T47D (cell line): ENCODE measurements at regions not wholly inside any gene's neighbourhood (a gene's known extent, or its start where the extent isn't known, plus 50 kb on each side); places are given as distances from the start of the nearest gene placed in this dataset.
"Not testable (repeated sequence)": the region's sequence is repeated elsewhere in the genome, so short reads cannot be mapped to it uniquely, and the experiment has no call there.

Source experiments
- DNase-seq, 2 experiments: peaks; one replicate each; pipeline versions ENCODE4 v3.0.0 to v3.0.0-alpha.2; 2011 to 2012; ENCODE audit warnings: low read depth in 1 of 2, low spot score in 1 of 2
- JUND ChIP-seq: IDR thresholded peaks from 2 replicates; pipeline ENCODE4 v1.6.1; 2012; ENCODE audit warnings: low read depth
- in situ Hi-C: cut with HindIII; loops from 2 replicates; pipeline ENCODE4 v1.10.0; 2016; ENCODE audit warnings: low sequenced_read_pairs, low pct_unique_long_range_greater_than_20kb

DNA sequence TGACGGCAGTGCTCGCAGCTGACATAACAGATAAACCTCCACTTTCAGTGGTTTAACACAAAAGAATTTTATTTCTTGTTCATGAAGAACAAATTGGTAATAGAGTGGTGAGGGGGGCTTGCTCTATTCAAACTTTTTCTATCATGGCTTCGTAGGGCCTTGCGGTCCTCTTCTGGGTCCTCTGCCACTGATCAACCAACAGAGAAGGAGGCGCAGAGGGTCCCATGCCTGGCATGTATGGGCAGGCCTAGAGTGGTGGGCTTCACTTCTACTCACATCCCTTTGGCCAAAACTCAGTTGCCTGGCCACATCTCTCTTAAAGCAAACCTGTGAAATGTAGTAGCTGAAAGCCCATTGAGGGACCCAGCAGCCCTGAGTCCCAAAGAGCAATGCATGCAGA is 460.5 kb downstream of the SIPA1L2 start:
- DNase-seq = no peak
- no peak for TF ChIP-seq JUND
- in situ Hi-C loops = no loop called here

DNA sequence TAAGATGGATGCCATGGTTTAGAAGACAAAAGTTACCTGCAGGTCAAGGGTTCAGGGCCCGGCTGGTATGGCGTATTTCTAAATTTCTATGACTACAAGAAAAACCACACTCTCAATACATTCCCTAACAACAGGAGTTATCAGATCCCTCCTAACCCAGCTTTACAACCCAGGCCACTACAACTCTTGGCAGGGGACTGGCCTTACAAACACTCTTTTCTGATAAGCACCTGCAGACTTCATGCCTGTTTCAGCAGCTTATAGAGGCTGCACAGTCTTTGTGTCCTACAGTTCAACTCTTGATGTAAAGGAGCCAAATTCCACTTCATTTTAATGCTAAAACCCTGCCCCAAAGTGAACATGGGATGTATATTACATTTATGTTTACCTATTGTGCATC is 461.4 kb downstream of the SIPA1L2 start:
- in situ Hi-C loops = no loop called here
- DNase-seq = no peak
- no peak for TF ChIP-seq JUND

DNA sequence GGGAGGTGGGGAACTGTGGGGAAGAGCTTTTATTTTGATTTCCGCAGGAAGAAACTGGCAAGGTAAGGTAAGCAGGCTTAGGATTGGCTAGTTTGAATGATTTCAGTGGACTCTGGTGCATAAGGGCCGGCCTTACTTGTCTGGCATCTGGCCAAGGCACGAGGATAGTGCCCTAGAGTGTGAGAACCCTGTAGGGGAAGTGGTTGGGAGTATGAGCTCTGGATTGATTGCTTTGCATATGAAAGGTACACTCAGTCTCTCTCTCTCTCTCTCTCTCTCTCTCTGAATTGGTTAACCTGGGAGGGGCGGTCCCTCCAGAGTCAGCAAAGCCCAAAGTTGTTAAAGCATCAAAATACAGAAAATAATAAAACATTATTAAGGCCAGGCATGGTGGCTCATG is 463.0 kb downstream of the SIPA1L2 start:
- DNase-seq = peak in 1 of 2 experiments; percentile 30
- no peak for TF ChIP-seq JUND
- in situ Hi-C loops = no loop called here

DNA sequence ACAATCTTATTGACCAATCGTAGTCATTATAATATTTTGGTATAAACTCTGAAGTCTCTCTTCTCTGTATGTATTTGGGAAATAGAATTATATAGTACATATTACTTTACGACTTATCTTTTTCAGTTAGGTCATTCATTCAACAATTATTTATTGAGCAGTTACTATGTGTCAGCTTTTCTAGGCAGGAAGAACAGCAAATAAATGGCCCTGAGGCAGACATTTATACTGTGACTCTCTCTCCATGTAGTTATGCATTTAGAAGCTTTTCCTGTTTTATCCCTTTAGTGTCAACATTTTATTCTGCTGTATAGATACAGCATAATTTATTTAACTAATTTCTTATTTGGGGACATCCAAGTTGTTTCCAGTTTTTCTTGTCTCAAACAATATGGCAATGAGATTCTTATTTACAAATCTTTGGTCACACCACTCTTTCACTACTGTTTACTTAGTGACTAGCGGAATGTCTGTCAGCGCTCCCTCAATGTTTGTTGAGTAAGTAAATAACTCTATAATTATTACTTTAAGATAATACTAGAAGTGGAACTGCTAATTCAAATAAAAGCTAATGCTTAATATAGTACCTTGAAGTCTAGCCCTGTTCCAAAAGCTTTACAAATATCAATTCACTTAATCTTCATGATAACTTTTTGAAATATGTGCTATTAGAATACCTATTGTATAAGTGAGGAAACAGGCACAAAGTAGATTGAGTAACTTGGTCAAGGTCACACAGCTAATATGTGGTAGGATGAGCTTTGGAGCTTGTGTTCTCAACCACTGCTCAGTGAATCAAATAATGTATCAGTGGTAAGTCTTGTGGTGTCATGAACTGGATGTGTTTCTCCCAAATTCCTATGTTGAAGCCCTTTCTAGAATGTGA is 465.6 kb downstream of the SIPA1L2 start:
- TF ChIP-seq JUND = peak; percentile 46; the same call in 1 of the 2 replicates
- in situ Hi-C loops = no loop called here
- peak in 1 of 2 experiments; percentile 69 for DNase-seq

DNA sequence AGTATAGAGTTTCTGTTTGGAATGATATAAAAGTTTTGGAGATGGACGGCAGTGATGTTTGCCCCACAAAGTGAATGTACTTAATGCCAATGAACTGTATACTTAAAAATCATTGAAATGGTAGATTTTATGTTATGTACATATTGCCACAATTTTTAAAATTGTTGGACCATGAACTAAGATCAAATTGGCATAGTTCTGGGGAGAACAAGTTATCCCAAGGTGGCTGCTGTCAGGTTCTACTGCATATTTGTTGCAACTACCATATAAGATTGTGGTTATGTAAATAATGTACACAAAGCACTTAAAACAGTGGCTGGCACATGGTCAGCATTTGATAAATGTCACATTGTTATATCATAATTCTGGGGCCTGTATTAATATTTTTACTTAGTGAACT is 466.4 kb downstream of the SIPA1L2 start:
- TF ChIP-seq JUND = no peak
- in situ Hi-C loops = no loop called here
- DNase-seq = peak in 1 of 2 experiments; percentile 28

DNA sequence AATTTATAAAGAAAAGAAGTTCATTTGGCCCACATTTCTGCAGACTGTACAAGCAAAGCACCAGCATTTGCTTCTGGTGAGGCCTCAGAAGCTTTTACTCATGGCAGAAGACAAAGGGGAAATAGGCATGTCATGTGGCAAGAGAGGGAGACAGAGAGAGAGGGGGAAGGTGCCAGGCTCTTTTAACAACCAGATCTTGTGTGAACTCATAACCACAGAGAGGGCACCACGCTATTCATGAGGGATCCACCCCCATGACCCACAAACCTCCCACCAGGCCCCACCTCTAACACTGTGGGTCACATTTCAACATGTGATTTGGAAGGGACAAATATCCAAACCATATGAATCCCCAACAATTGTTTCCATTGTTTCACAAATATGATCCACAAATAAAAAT is 467.9 kb downstream of the SIPA1L2 start:
- TF ChIP-seq JUND = no peak
- no peak for DNase-seq
- in situ Hi-C loops = no loop called here

DNA sequence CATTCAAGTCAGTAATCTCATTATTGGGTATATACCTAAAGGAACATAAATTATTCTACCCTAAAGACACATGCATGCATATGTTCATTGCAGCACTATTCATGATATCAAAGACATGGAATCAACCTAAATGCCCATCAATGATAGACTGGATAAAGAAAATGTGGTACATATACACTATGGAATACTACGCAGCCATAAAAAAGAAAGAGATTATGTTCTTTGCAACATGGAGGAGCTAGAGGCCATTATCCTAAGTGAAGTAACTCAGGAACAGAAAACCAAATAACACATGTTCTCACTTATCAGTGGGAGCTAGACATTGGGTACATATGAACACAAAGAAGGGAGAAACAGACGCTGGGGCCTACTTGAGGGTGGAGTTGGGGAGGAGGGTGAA is 471.4 kb downstream of the SIPA1L2 start:
- in situ Hi-C loops = not testable (repeated sequence)

DNA sequence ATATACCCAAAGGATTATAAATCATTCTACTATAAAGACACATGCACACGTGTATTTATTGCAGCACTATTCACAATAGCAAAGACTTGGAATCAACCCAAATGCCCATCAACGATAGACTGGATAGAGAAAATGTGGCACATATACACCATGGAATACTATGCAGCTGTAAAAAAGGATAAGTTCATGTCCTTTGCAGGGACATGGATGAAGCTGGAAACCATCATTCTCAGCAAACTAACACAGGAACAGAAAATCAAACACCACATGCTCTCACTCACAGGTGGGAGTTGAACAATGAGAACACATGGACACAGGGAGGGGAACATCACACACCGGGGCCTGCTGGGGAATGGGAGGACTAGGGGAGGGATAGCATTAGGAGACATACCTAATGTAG is 473.9 kb downstream of the SIPA1L2 start:
- DNase-seq, in situ Hi-C loops: not testable (repeated sequence)

More for the DNA sequence above, 471.4 kb downstream of the SIPA1L2 start:
- DNase-seq = not testable (repeated sequence)

DNA sequence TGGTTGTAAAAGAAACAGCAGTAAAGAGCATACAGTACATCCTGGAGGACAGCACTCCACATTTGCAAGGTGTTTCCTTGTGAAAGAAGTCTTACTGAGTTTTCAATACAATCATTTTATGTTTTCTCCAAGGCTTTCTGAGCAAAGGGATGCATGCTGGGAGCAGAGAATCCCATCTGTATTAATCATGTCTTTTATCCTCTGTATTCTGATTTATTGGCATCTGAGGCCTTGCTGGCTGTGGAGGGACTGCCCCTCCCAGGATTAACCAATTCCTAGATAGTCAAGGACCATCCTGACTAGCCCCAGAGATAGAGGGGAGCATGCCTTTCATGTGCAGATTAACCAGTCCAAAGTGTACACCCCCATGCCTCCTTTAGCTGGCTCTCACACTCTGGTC is 476.3 kb downstream of the SIPA1L2 start:
- DNase-seq = no peak
- no peak for TF ChIP-seq JUND
- in situ Hi-C loops = no loop called here

DNA sequence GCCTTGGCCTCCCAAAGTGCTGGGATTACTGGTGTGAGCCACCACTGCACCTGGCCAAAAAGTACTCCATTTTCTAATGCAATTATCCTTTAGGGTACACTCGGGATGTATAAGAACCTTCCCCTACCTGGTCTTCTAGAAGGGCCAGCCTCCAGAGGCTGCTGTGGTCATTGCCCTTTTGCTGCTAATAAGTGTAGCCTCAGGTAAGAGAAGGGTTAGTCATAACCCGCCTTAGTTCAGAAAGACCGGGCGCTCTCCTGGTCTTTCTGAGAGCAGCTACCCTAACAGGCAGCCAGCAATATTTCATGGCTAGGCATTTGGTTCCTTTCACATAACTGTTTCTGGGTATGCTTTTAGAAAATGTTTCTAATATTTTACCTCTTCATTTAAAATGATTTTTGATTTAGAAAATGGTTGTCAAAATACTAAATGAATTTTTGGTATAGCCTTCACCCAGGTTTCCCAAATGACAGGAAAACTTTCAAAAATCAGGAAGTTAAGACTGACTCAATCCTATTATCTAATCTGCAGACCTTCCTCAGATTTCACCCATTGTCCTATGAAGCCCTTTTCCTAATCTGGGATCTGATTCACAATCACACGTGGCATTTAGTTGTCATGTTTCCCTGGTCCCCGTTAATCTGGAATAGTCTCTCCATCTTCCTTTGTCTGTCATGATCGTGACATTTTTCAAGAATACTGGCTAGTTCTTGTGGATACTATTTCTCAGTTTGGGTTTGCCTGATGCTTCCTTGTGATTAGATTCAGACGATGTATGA is 479.0 kb downstream of the SIPA1L2 start:
- DNase-seq = no peak
- in situ Hi-C loops = no loop called here
- no peak for TF ChIP-seq JUND

DNA sequence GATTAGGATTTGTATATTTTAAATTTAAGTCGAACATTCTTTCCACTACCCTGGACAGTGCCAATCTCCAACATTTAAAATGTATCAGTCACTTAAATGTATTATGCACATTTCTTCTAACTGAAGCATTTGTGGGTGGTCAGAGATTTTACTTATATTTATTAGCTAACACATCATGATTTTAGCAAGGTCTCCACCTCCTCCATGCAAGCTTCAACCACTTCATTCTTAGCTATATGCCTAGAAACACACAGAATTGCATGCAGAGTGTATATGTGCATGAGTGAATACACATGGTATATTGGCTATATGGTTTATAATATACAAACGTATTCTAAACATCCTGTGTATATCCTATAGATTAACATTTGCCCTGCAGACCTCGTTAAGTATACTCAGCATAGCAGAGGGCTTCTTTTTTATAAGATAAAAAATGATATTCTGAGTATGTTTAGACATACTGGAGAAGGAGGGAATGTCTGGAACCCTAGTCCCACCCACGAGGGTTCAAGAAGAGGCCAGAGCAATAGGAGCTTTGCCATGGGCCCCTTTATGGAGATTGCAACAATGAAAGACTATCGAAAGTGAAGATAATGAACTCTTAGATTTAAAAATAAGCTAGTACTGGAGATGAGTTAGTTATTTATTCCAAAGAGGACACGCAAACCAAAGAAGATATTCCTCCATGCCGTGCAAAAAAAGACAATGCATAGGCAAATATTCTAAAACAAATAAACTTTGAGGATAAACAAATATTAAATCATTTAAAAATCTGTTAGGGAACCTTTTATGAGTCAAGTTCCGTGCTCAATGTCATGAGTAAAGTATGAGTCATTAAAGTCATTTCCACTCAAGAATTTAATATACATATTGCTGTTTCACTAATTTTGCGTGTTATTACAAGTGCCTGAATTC is 480.4 kb downstream of the SIPA1L2 start:
- TF ChIP-seq JUND = no peak
- DNase-seq = no peak
- in situ Hi-C loops = no loop called here

DNA sequence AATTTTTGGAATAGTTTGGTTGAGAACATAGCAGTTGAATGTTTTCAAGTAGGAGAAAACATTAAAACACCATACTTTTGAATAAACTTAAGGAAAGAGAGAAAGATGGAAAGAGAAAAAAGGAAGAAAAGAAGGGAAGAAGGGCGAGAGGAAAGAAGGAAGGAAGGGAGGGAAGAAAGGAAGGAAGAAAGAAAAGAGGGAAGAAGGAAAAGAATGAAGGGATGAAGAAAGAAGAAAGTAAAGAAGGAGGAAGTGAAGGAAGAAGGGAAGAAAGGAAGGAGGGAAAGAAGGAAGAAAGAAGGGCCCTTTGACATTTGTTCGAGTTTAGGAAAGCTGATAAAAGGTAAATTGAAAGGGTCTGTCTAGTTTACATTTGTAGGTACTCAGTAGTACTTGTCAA is 482.7 kb downstream of the SIPA1L2 start:
- no peak for TF ChIP-seq JUND
- in situ Hi-C loops = no loop called here

DNA sequence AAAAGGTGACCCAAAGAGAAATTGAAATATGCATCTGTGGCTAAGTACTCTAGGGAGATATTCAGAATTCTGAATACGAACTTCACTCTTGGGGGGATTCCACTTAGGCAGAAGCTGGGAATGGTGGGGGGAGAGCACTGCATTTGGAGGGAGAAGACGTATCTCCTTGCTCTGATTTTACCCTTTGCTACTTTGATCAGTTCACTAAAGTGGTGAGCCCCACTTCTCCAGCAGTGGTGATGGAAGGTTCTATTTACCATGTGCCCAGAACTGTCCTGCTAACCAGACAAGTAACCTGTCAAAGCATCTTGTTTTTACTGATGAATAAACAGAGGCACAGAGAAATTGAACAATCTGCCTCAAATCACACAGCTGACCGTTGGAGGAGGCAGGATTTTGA is 483.4 kb downstream of the SIPA1L2 start:
- no peak for TF ChIP-seq JUND
- in situ Hi-C loops = no loop called here

More for the DNA sequence above, 482.7 kb downstream of the SIPA1L2 start:
- DNase-seq = no peak

More for the DNA sequence above, 483.4 kb downstream of the SIPA1L2 start:
- no peak for DNase-seq
